Fibroblast of upper back skin (primary cell): ENCODE measurements at regions not wholly inside any gene's neighbourhood (a gene's known extent, or its start where the extent isn't known, plus 50 kb on each side); places are given as distances from the start of the nearest gene placed in this dataset.
A peak's percentile ranks its signal among the peaks of the same experiment; 100 is the strongest.
"Not testable (repeated sequence)": the region's sequence is repeated elsewhere in the genome, so short reads cannot be mapped to it uniquely, and the experiment has no call there.

ENCODE experiments used
- DNase-seq: peaks from one replicate; pipeline ENCODE4 v3.0.0-alpha.2; 2013

GRCh38 chr10:33100781-33101391 is 142.9 kb upstream of the ITGB1 start:
- no peak for DNase-seq

DNA sequence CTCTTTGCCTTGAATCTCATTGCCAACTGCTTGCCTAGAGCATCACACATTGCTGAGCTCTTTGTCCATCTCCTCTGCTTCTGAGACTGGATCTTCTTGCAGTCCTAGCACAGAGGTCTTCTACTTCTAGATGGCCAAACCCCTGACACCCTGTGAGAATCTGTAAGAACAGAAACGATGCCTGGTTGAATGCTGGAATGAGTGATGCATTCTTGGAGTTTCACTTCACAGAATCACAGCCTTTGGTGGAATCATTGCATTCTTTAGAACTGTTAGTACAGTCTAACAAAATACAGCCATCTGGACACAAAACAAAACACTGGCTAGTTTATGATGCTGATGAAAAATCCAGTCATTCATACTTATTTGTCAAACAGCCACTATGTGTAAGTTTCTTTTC is 141.7 kb upstream of the ITGB1 start:
- DNase-seq = peak; percentile 87

DNA sequence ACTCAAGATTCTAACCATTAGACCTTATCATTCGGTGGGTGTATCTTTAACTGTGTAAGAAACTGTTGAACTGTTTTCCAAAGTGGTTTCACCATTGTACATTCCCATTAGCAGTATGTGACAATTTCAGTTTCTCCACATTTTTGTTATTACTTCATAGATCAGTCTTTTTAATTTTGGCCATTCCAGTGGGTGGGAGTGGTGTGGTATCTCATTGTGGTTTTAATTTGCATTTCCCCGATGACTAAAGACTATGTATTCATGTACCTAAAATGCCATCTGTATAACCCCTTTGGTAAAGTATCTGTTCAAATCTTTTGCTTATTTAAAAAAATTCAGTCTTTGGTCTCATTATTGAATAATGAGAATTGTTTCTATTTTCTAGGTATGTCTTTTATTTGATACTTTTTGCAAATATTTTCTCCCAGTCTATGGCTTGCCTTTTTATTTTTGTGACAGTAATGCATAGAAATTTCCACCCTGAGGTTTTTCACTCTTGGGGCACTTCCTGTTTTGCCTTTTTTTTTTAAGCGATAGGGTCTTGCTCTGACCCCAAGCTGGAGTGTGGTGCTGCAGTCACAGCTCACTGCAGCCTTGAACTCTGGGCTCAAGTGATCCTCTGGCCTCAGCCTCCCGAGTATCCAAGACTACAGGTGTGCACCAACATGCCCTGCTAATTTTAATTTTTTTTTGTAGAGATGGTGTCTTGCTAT is 141.1 kb upstream of the ITGB1 start:
- peak; percentile 53 for DNase-seq

- peak; percentile 75 for DNase-seq
Measured at GRCh38 chr10:33095867-33096815, 138.1 kb upstream of the ITGB1 start.

DNA sequence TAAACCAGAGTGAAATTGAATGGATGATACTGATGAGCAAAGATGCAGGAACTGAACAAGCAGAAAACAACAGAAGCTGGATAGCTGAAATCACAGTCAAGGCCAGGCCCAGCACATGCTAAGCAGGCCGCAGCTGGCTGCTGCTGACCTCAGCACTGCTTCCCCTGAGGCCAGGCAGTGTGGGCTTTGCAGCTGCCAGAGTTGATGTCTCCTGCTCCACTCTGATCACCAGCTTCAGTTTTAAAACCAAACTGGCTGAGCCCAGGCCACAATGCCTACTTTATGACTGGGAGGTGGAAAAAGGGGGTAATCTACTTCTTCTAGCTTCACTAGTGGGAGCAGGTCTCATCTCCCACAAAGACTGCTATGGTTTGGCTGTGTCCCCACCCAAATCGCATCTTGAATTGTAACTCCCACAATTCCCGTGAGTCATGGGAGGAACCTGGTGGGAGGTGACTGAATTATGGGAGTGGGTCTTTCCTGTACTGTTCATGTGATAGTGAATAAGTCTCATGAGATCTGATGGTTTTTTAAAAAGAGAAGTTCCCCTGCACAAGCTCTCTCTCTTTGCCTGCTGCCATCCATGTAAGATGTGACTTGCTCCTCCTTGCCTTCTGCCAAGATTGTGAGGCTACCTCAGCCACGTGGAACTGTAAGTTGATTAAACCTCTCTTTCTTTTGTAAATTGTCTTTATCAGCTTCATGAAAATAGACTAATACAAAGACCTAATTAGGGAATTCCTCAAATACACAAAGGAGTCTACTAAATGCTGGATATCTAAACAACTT is 136.4 kb upstream of the ITGB1 start:
- DNase-seq = no peak

DNA sequence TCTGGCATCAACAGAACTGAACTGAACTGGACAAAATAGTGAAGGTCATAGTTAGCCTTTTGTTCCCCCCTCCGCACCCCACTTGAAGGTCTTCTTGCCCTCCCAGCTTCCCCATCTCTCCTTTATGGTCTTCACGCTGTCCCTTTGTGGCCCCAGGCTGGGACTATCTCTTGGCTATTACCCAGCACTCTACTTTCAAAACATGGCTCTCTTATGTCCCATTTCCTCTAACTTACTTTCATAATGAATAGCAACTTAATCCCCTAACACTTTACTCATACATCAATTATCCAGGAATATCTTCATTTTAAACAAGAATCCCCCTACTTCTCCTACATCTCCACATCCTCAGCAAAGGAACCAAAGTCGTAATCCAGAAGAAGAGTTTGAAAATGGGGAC is 135.3 kb upstream of the ITGB1 start:
- no peak for DNase-seq

DNA sequence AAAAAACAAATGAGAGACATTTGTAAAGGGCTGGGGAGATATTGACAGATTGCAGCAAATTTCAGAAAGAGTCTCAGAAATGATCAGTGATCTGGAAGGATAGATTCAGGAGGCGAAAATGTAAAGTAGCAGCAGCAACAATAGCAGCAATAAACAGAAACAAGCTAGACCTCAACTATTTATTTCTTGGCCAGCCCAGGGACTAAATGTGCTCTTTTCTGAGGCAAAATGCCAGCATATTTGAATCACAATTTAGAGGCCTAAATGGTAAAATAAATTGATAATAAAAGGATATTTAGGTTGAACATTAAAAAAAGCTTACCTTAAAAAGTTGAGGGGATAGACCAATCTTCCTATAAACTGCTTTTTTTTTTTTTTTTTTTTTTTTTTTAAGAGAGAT is 134.6 kb upstream of the ITGB1 start:
- DNase-seq = no peak

- no peak for DNase-seq
Measured at GRCh38 chr10:33091201-33091600, 133.2 kb upstream of the ITGB1 start.

GRCh38 chr10:33088990-33089389 is 131.0 kb upstream of the ITGB1 start:
- no peak for DNase-seq

- DNase-seq = no peak
Measured at GRCh38 chr10:33087922-33088321, 129.9 kb upstream of the ITGB1 start.

DNA sequence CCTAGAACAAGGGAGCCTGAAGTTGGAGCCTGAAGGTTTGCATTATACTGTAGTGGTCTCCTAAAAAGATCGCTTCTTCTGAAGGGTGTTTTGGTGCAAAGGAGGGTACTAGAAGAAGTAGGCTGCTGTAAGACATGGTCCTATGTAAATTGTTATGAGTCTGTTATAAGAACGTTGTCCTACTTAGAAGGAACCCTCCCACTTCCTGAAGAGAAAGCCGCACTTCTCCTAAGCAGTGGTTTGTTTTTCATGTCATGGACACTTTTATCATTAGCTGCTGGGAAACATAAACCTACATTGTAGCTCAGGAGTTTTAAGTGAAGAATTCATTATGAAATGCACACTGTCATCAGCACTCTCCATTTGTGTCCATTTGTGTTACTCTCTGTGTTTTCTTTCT is 129.1 kb upstream of the ITGB1 start:
- DNase-seq = no peak

- DNase-seq = no peak
Measured at GRCh38 chr10:33086100-33086499, 128.1 kb upstream of the ITGB1 start.

DNA sequence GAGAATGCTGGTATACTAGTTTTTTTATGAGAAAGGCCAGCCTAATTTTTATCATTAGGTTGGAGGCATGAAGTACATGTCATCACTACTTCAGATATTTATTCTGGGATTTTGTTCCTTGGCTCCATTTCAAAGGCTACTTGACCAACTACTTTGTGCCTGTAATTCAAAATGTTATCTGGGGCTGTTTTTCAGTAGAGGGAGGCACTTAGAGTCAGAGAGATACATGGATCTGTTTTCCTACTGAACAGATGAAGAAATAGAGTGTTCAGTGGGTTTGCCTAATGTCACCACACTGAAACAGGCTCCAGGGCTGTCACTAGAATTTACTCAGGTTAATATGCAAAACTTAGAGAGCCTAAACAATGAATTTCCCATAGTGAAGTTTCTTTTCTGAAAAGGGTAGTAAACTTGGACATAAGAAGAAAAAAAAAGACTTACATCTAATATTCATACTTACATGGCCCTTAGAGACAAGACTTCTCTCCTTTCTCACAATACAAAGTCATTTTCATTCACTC is 127.3 kb upstream of the ITGB1 start:
- DNase-seq = no peak

- DNase-seq = no peak
Measured at GRCh38 chr10:33084453-33084852, 126.4 kb upstream of the ITGB1 start.

GRCh38 chr10:33082373-33082895 is 124.4 kb upstream of the ITGB1 start:
- DNase-seq = no peak

GRCh38 chr10:33080467-33080866 is 122.4 kb upstream of the ITGB1 start:
- DNase-seq = not testable (repeated sequence)

GRCh38 chr10:33074443-33074842 is 116.4 kb upstream of the ITGB1 start:
- no peak for DNase-seq

GRCh38 chr10:33073641-33074415 is 115.8 kb upstream of the ITGB1 start:
- peak; percentile 27 for DNase-seq

DNA sequence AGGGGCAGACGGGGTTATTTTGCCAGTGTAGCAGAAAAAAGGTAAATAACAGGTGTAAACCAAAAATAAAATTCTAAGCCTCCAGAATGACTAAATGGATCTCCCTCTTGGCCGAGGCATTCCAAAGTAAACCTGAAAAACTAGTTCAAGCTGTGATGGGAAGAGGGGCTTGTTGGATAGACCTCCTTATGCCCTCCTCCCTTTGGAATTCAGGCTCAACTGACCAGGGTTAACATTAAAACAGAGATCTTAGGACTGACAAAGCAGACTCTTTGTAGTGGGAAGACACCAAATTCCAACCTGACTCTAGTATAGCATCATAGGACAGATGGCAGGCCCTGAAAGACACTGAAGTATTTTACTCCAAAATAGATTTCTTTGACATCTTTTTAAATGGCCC is 113.8 kb upstream of the ITGB1 start:
- no peak for DNase-seq

DNA sequence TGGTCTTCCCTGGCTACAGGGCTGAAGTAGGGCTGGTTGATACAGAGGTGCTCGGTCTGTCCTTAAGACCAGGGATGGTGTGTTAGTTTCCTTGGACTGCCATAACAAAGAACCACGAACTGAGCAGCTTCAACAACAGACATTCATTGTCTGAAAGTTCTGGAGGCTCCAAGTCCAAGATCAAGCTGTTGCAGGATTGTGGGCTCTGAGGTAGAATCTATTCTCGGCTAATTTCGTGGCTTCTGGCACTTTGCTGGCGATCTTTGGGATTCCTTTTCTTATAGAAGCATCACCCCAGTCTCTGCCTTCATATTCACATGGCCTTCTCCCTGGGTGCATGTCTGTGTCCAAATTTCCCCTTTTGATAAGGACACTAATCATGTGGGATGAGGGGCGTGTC is 112.1 kb upstream of the ITGB1 start:
- no peak for DNase-seq

DNA sequence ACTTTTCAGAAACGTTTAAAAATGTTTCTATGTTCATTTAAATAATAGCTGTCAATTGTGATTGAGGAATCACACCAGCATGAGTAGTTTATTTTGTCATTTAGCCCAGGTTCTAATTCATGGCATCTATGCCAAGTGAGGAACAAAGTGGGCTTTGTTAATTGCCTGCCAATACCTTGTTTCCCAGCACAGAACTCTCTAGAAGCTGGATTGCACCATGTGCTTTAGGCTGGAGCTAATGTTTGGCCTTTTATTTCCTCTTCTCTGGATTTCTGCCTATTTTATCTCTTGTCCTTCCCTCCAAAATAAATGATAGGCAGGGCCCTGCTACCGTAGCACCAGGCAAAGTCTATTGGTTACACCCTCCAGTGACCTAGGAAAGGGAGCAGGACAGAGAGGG is 109.9 kb upstream of the ITGB1 start:
- no peak for DNase-seq

- DNase-seq = peak; percentile 33
Measured at GRCh38 chr10:33067481-33067880, 109.5 kb upstream of the ITGB1 start.
